SJSA1 (cell line): ENCODE measurements at regions not wholly inside any gene's neighbourhood (a gene's known extent, or its start where the extent isn't known, plus 50 kb on each side); places are given as distances from the start of the nearest gene placed in this dataset.

Source experiments
- DNase-seq, 2 experiments: peaks; one replicate each; pipeline ENCODE4 v3.0.0-alpha.2; 2015 to 2020; ENCODE audit warnings: low spot score in 2 of 2, low read depth in 1 of 2
- H3K27ac ChIP-seq: fragments of 250-450 bp; sonication (Bioruptor Pico); 2 replicates; pipeline ENCODE4 v1.5.1; 2020; ENCODE audit warnings: mild to moderate bottlenecking, moderate library complexity
- H3K27me3 ChIP-seq: fragments of 250-450 bp; sonication (Bioruptor Pico); replicated peaks from 2 replicates; pipeline ENCODE4 v1.5.1; 2020; ENCODE audit warnings: mild to moderate bottlenecking, moderate library complexity
- H3K36me3 ChIP-seq: fragments of 250-450 bp; sonication (Bioruptor Pico); 2 replicates; pipeline ENCODE4 v1.5.1; 2020; ENCODE audit warnings: mild to moderate bottlenecking
- H3K4me1 ChIP-seq: fragments of 250-450 bp; sonication (Bioruptor Pico); replicated peaks from 2 replicates; pipeline ENCODE4 v1.6.1; 2021; ENCODE audit warnings: mild to moderate bottlenecking
- H3K4me3 ChIP-seq: fragments of 250-450 bp; sonication (Bioruptor Pico); 2 replicates; pipeline ENCODE4 v1.5.1; 2020; ENCODE audit warnings: mild to moderate bottlenecking
- H3K9me3 ChIP-seq: fragments of 250-450 bp; sonication (Bioruptor Pico); replicated peaks from 2 replicates; pipeline ENCODE4 v1.5.1; 2020; ENCODE audit warnings: mild to moderate bottlenecking

GRCh38 chr13:58207501-58207900 lies 576.0 kb downstream of the PCDH17 start:
- no peak for DNase-seq
- Histone ChIP-seq H3K4me1 (no peaks in the 10 kb centered on the region), H3K36me3 (no peaks in the 10 kb centered on the region), H3K27me3 (no peaks in the 10 kb centered on the region), H3K4me3 (no peak overlapping the region), H3K27ac (no peak overlapping the region), H3K9me3 (no peaks in the 10 kb centered on the region)

- no peak overlapping the region for H3K4me3 ChIP-seq
- no peaks in the 10 kb centered on the region for H3K36me3 ChIP-seq
Measured at GRCh38 chr13:58235454-58235853, 603.9 kb downstream of the PCDH17 start.

GRCh38 chr13:58238972-58239773 lies 607.6 kb downstream of the PCDH17 start:
- no peak overlapping the region for H3K27ac ChIP-seq

More at GRCh38 chr13:58235454-58235853, 603.9 kb downstream of the PCDH17 start:
- H3K4me1 ChIP-seq = no peaks in the 10 kb centered on the region
- DNase-seq = no peak
- no peaks in the 10 kb centered on the region for H3K9me3 ChIP-seq
- no peak overlapping the region for H3K27ac ChIP-seq
- H3K27me3 ChIP-seq = no peaks in the 10 kb centered on the region

GRCh38 chr13:58239774-58240268 lies 608.3 kb downstream of the PCDH17 start:
- Histone ChIP-seq H3K27ac (no peak overlapping the region), H3K36me3 (no peaks in the 10 kb centered on the region), H3K9me3 (no peaks in the 10 kb centered on the region), H3K4me1 (no peaks in the 10 kb centered on the region), H3K4me3 (no peak overlapping the region), H3K27me3 (no peaks in the 10 kb centered on the region)
- no peak for DNase-seq

More at GRCh38 chr13:58238972-58239773, 607.6 kb downstream of the PCDH17 start:
- no peaks in the 10 kb centered on the region for H3K27me3 ChIP-seq
- no peaks in the 10 kb centered on the region for H3K9me3 ChIP-seq
- no peak for DNase-seq
- no peaks in the 10 kb centered on the region for H3K36me3 ChIP-seq
- no peaks in the 10 kb centered on the region for H3K4me1 ChIP-seq
- H3K4me3 ChIP-seq = no peak overlapping the region

- H3K36me3 ChIP-seq = no peaks in the 10 kb centered on the region
- H3K27ac ChIP-seq = no peak overlapping the region
- no peak overlapping the region for H3K4me3 ChIP-seq
- no peak for DNase-seq
- no peaks in the 10 kb centered on the region for H3K4me1 ChIP-seq
- no peaks in the 10 kb centered on the region for H3K27me3 ChIP-seq
- no peaks in the 10 kb centered on the region for H3K9me3 ChIP-seq
Measured at GRCh38 chr13:58247080-58247479, 615.5 kb downstream of the PCDH17 start.

GRCh38 chr13:58254943-58255342 lies 623.4 kb downstream of the PCDH17 start:
- no peak for DNase-seq
- H3K27ac ChIP-seq = no peak overlapping the region
- no peaks in the 10 kb centered on the region for H3K27me3 ChIP-seq
- H3K36me3 ChIP-seq = no peaks in the 10 kb centered on the region
- no peaks in the 10 kb centered on the region for H3K4me1 ChIP-seq
- no peak overlapping the region for H3K4me3 ChIP-seq
- H3K9me3 ChIP-seq = no peaks in the 10 kb centered on the region

GRCh38 chr13:58266271-58266670 lies 634.7 kb downstream of the PCDH17 start:
- H3K4me1 ChIP-seq = no peaks in the 10 kb centered on the region
- H3K4me3 ChIP-seq = no peak overlapping the region
- no peaks in the 10 kb centered on the region for H3K36me3 ChIP-seq
- no peak for DNase-seq
- no peaks in the 10 kb centered on the region for H3K9me3 ChIP-seq
- no peaks in the 10 kb centered on the region for H3K27me3 ChIP-seq
- no peak overlapping the region for H3K27ac ChIP-seq

GRCh38 chr13:58298556-58299135 lies 667.1 kb downstream of the PCDH17 start:
- Histone ChIP-seq H3K36me3 (no peaks in the 10 kb centered on the region), H3K4me3 (no peak overlapping the region), H3K4me1 (no peaks in the 10 kb centered on the region), H3K9me3 (no peaks in the 10 kb centered on the region), H3K27me3 (no peaks in the 10 kb centered on the region), H3K27ac (no peak overlapping the region)
- DNase-seq = no peak

GRCh38 chr13:58300224-58300623 lies 668.7 kb downstream of the PCDH17 start:
- H3K9me3 ChIP-seq = no peaks in the 10 kb centered on the region
- no peak overlapping the region for H3K27ac ChIP-seq
- no peaks in the 10 kb centered on the region for H3K27me3 ChIP-seq
- no peaks in the 10 kb centered on the region for H3K4me1 ChIP-seq
- no peak for DNase-seq
- no peaks in the 10 kb centered on the region for H3K36me3 ChIP-seq
- no peak overlapping the region for H3K4me3 ChIP-seq

- no peak for DNase-seq
- Histone ChIP-seq H3K9me3 (no peaks in the 10 kb centered on the region), H3K4me1 (no peaks in the 10 kb centered on the region), H3K27ac (no peak overlapping the region), H3K27me3 (no peaks in the 10 kb centered on the region), H3K36me3 (no peaks in the 10 kb centered on the region), H3K4me3 (no peak overlapping the region)
Measured at GRCh38 chr13:58300974-58301681, 669.6 kb downstream of the PCDH17 start.

- Histone ChIP-seq H3K9me3 (no peaks in the 10 kb centered on the region), H3K27me3 (no peaks in the 10 kb centered on the region), H3K27ac (no peak overlapping the region), H3K36me3 (no peaks in the 10 kb centered on the region), H3K4me3 (no peak overlapping the region), H3K4me1 (no peaks in the 10 kb centered on the region)
- no peak for DNase-seq
Measured at GRCh38 chr13:58302349-58302748, 670.8 kb downstream of the PCDH17 start.

- H3K36me3 ChIP-seq = no peaks in the 10 kb centered on the region
- H3K27ac ChIP-seq = no peak overlapping the region
- H3K9me3 ChIP-seq = no peaks in the 10 kb centered on the region
- no peak for DNase-seq
- H3K4me3 ChIP-seq = no peak overlapping the region
- H3K4me1 ChIP-seq = no peaks in the 10 kb centered on the region
- no peaks in the 10 kb centered on the region for H3K27me3 ChIP-seq
Measured at GRCh38 chr13:58306062-58306461, 674.5 kb downstream of the PCDH17 start.

GRCh38 chr13:58313219-58313618 lies 681.7 kb downstream of the PCDH17 start:
- Histone ChIP-seq H3K27ac (no peak overlapping the region), H3K36me3 (no peaks in the 10 kb centered on the region), H3K9me3 (no peaks in the 10 kb centered on the region), H3K4me3 (no peak overlapping the region), H3K27me3 (no peaks in the 10 kb centered on the region), H3K4me1 (no peaks in the 10 kb centered on the region)
- DNase-seq = no peak
